ENCODE measurements at regions not wholly inside any gene's neighbourhood (a gene's known extent, or its start where the extent isn't known, plus 50 kb on each side); places are given as distances from the start of the nearest gene placed in this dataset.

DNA sequence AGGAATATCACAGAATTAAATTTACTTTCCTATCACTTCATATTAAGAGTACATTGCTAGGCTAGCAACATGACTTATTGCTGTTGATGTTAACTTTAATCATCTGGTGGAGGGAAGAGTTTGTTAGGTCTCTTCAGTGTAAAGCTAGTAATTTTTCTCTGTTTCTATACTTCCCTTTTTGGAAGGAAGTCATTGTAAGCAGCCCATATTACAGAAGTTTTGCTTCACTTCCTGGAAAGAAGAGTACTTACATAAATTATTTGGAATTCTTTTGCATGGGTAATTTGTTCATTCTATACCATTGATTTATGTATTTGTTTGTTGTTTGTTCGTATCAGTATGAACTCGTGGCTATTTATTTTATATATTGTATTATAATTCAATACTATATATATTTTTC is 405.2 kb downstream of the RFPL4B start (continued):
- TF ChIP-seq NANOG (IDR thresholded peaks at IDR 0.05; ENCODE audit: borderline replicate concordance) (no peak), EZH2 (IDR thresholded peaks at IDR 0.05; ENCODE audit: low read depth, unreplicated experiment) (no peak), ZNF114 (CRISPR knock-in tag; IDR thresholded peaks at IDR 0.05) (no peak), POLR2AphosphoS5 (IDR thresholded peaks at IDR 0.05; ENCODE audit: low read depth) (no peak)
- TF ChIP-seq, protein P1, sequence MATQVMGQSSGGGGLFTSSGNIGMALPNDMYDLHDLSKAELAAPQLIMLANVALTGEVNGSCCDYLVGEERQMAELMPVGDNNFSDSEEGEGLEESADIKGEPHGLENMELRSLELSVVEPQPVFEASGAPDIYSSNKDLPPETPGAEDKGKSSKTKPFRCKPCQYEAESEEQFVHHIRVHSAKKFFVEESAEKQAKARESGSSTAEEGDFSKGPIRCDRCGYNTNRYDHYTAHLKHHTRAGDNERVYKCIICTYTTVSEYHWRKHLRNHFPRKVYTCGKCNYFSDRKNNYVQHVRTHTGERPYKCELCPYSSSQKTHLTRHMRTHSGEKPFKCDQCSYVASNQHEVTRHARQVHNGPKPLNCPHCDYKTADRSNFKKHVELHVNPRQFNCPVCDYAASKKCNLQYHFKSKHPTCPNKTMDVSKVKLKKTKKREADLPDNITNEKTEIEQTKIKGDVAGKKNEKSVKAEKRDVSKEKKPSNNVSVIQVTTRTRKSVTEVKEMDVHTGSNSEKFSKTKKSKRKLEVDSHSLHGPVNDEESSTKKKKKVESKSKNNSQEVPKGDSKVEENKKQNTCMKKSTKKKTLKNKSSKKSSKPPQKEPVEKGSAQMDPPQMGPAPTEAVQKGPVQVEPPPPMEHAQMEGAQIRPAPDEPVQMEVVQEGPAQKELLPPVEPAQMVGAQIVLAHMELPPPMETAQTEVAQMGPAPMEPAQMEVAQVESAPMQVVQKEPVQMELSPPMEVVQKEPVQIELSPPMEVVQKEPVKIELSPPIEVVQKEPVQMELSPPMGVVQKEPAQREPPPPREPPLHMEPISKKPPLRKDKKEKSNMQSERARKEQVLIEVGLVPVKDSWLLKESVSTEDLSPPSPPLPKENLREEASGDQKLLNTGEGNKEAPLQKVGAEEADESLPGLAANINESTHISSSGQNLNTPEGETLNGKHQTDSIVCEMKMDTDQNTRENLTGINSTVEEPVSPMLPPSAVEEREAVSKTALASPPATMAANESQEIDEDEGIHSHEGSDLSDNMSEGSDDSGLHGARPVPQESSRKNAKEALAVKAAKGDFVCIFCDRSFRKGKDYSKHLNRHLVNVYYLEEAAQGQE (IDR thresholded peaks at IDR 0.05; ENCODE audit: unreplicated experiment), result no peak
- TF ChIP-seq, protein P2, sequence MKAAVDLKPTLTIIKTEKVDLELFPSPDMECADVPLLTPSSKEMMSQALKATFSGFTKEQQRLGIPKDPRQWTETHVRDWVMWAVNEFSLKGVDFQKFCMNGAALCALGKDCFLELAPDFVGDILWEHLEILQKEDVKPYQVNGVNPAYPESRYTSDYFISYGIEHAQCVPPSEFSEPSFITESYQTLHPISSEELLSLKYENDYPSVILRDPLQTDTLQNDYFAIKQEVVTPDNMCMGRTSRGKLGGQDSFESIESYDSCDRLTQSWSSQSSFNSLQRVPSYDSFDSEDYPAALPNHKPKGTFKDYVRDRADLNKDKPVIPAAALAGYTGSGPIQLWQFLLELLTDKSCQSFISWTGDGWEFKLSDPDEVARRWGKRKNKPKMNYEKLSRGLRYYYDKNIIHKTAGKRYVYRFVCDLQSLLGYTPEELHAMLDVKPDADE (IDR thresholded peaks at IDR 0.05), result no peak

DNA sequence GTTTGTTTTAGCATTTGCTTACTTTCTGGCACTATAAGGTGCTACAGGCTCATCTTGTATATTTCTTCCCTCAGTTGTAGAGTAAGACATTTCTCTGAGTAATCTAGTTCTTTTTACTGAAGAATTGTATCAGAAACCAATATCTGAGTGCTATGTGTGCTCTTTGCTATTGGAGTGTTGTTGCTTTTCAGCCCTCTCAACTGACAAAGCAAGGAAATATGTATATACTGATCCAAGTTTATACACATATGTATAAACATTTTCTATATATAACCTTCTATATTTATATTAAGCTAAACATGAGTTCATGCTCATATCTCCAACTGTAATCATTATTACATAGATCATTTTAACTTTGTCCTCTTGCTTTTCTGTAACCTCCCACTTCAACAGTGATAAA is 405.7 kb downstream of the RFPL4B start:
- Histone ChIP-seq H3K27me3 (ENCODE audit: insufficient read depth) (no peaks in the 10 kb centered on the region), H3K9me2 (ENCODE audit: insufficient read depth) (no peaks in the 10 kb centered on the region), H3K27ac (ENCODE audit: low read depth) (no peak overlapping the region), H3K36me3 (ENCODE audit: insufficient read depth) (no peaks in the 10 kb centered on the region), H3K79me2 (replicated peaks; ENCODE audit: insufficient read depth) (no peaks in the 10 kb centered on the region), H3F3A (replicated peaks; ENCODE audit: low read depth) (no peaks in the 10 kb centered on the region), H2AFZ (no peak overlapping the region), H3K4me2 (no peak overlapping the region), H4K20me1 (replicated peaks; ENCODE audit: insufficient read depth) (no peaks in the 10 kb centered on the region), H3K4me1 (ENCODE audit: insufficient read depth) (no peaks in the 10 kb centered on the region), H3K4me3 (no peak overlapping the region)
- Mint-ChIP-seq H3K4me3 (no peak overlapping the region), H3K27ac (no peak overlapping the region), H3K4me1 (no peaks in the 10 kb centered on the region), H3K27me3 (ENCODE audit: insufficient read depth, low read depth, poor library complexity) (no peaks in the 10 kb centered on the region), H3K9me3 (0 out of 3 replicates have a peak, but pooled peaks cover 3% of the 10 kb centered on the region), H3K36me3 (ENCODE audit: low read depth) (no peaks in the 10 kb centered on the region)
- ATAC-seq, result no peak
- TF ChIP-seq NANOG (IDR thresholded peaks at IDR 0.05; ENCODE audit: borderline replicate concordance) (no peak), ZNF331 (CRISPR knock-in tag; IDR thresholded peaks at IDR 0.05; ENCODE audit: low read depth) (no peak), EZH2 (IDR thresholded peaks at IDR 0.05; ENCODE audit: low read depth, unreplicated experiment) (no peak)
- TF ChIP-seq, protein P2 (IDR thresholded peaks at IDR 0.05), result no peak
- TF ChIP-seq, protein P3, sequence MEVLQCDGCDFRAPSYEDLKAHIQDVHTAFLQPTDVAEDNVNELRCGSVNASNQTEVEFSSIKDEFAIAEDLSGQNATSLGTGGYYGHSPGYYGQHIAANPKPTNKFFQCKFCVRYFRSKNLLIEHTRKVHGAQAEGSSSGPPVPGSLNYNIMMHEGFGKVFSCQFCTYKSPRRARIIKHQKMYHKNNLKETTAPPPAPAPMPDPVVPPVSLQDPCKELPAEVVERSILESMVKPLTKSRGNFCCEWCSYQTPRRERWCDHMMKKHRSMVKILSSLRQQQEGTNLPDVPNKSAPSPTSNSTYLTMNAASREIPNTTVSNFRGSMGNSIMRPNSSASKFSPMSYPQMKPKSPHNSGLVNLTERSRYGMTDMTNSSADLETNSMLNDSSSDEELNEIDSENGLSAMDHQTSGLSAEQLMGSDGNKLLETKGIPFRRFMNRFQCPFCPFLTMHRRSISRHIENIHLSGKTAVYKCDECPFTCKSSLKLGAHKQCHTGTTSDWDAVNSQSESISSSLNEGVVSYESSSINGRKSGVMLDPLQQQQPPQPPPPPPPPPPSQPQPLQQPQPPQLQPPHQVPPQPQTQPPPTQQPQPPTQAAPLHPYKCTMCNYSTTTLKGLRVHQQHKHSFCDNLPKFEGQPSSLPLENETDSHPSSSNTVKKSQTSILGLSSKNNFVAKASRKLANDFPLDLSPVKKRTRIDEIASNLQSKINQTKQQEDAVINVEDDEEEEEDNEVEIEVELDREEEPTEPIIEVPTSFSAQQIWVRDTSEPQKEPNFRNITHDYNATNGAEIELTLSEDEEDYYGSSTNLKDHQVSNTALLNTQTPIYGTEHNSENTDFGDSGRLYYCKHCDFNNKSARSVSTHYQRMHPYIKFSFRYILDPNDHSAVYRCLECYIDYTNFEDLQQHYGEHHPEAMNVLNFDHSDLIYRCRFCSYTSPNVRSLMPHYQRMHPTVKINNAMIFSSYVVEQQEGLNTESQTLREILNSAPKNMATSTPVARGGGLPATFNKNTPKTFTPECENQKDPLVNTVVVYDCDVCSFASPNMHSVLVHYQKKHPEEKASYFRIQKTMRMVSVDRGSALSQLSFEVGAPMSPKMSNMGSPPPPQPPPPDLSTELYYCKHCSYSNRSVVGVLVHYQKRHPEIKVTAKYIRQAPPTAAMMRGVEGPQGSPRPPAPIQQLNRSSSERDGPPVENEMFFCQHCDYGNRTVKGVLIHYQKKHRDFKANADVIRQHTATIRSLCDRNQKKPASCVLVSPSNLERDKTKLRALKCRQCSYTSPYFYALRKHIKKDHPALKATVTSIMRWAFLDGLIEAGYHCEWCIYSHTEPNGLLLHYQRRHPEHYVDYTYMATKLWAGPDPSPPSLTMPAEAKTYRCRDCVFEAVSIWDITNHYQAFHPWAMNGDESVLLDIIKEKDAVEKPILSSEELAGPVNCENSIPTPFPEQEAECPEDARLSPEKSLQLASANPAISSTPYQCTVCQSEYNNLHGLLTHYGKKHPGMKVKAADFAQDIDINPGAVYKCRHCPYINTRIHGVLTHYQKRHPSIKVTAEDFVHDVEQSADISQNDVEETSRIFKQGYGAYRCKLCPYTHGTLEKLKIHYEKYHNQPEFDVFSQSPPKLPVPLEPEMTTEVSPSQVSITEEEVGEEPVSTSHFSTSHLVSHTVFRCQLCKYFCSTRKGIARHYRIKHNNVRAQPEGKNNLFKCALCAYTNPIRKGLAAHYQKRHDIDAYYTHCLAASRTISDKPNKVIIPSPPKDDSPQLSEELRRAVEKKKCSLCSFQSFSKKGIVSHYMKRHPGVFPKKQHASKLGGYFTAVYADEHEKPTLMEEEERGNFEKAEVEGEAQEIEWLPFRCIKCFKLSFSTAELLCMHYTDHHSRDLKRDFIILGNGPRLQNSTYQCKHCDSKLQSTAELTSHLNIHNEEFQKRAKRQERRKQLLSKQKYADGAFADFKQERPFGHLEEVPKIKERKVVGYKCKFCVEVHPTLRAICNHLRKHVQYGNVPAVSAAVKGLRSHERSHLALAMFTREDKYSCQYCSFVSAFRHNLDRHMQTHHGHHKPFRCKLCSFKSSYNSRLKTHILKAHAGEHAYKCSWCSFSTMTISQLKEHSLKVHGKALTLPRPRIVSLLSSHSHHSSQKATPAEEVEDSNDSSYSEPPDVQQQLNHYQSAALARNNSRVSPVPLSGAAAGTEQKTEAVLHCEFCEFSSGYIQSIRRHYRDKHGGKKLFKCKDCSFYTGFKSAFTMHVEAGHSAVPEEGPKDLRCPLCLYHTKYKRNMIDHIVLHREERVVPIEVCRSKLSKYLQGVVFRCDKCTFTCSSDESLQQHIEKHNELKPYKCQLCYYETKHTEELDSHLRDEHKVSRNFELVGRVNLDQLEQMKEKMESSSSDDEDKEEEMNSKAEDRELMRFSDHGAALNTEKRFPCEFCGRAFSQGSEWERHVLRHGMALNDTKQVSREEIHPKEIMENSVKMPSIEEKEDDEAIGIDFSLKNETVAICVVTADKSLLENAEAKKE (CRISPR knock-in tag; IDR thresholded peaks at IDR 0.05), result no peak
- DNase-seq (ENCODE audit: low spot score), result no peak
